ENCODE measurements at regions not wholly inside any gene's neighbourhood (a gene's known extent, or its start where the extent isn't known, plus 50 kb on each side); places are given as distances from the start of the nearest gene placed in this dataset.
"Not testable (repeated sequence)": the region's sequence is repeated elsewhere in the genome, so short reads cannot be mapped to it uniquely, and the experiment has no call there.

DNA sequence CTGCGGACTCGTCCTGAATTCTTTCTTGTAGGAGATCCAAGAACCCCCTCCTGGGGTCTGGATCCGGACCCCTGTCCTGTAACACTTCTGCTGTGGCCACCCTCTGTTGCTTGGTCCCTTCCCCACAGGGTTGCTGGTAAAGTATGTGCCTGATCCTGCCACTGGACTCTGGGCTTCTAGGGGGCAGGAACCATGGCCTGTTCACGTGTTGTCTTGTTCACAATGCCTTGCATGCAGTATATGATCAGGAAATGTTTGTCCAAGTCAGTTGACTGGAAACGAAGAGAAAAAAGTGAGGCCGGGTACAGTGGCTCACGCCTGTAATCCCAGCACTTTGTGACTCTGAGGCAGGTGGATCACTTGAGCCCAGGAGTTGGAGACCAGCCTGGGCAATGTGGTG, 139.3 kb upstream of the ALDH1B1 start:
- DNase-seq = no peak

DNA sequence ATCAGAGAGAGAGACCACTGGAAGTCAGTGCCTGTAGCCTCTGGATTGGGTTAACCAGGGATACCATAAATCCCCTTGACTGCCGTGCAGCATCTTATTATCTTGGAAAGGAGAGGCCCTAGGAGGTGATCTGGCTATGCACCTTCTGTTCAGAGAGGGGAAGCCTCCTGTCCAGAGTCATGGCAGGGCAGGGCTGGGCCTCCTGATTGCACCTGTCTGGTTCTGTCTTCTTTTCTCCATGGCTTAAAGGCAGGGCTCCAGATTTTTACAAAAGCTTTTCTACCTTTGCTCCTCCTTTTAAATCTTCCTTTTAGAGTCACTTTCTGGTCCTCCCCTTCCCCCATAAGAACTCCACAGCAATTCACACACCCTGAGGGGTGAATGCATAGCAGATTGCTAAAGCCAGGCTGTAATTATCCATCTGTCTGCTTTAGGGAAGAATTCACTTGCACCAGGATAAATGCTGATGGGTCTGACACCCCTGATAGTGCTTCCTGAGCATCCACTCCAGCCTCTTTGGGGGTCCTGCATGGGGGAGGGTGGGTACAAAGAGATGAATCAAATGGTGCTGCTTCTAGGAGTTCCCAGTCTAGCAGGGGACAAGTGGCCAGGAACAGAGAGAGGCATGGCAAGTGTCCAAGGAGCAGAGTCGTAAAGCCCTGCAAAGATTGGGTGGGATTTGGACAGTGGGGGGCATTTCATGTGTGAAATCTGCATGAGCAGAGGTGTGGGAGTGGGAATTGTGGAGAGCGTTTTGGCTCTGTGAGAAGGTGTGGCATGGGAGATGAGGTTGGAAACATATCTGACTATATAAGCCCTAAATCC, 141.3 kb upstream of the ALDH1B1 start:
- peak; percentile 24 for DNase-seq

DNA sequence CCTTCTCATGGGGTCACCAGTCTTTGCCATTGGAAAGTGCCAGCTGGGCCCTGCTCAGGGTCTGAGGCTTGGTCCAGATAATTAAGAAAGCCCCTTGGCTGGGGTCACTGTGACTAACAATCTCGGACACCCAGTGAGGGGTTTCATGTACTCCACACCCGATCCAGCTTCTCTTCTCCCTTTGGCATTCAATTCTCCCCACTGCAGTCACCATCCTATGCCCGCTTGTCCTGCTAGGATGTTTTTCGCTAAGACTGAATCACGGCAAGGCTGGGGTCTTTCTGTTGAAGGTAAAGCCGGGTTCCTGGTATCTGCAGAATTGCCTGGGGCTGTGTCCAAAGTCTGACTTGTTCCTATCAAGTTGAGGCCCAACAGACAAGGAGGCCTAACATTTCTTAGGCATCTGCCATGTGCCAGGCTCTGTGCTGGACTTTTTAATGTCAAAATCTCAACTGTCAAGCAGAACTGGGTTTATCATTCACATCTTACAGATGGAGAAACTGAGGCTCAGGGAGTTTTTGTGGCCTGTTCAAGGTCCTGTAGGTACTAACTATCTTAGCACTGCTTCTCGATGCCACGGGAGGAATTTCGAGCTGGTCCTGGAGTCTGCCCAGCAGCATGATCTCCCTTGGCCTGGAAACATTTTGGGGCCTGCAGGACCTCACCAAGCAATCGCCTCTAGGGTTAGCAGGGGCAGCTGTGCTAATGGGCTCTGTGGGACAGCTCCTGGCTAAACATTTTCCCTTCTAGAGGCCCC, 142.0 kb upstream of the ALDH1B1 start:
- DNase-seq = no peak

DNA sequence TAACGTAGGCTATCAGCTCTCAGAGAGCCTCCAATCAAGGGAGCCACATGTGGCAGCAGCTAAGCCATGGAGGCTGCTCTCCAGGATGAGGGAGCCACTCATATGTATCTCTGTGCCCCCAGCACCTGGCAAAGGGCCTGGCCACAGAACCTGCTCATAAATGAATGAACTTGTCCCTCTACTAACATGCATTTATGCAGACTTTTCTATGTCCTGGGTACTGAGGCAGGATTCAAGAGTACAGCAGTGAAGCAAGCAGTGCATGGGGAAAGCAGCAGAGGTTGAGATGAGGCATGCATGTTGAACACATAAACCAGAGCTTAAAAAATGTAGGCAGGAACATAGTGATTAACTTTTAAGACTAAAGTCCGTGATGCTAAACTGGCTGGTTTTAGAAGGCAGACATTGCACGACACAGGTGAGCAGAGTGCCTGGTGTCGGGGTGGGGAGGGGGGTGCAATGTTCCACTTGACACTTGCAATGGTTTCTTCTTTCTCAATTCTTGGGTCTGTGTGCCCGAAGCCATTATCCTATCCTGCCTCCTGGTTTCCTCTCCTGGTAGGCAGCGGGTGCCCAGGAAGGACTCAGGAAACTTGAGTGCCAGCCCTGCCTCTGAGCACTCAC, 142.8 kb upstream of the ALDH1B1 start:
- DNase-seq = no peak

DNA sequence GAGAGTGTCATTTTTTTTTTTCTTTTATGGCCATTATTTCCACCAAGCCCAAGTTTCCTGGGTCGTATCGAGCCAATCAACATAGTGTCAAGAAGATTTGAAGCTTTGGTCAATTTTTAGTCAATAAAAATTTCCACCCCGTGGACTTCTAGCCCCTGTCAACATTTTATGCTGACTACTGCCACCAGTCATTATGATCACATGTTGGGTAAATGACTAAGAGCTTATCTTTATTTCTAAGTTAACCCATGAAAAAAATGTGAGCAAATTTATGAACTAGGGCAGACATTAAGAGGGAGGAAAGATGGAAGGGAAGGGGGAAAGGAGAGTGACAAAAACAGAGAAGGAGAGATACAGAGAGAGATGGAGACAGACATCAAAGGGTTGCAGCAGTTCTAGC, 143.5 kb upstream of the ALDH1B1 start:
- DNase-seq = no peak

DNA sequence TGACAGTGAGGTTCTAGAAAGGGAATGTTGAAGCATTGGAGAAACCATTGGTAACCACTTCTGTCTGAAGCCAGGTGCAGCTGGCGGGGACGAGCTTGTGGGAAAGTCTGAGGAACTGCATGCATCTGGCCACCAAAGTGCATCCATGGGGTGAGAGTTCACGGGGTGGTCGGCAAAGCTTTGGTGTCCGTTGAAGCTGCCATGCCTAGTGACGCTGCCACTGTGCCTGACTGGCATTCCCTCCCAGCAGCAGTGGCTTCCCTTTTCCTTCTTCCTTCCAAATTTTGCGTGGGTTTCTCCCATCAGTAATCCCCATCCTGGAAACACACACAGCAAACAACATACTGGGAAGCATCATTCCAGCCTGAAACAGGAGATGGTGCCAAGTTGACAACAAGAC, 145.7 kb upstream of the ALDH1B1 start:
- no peak for DNase-seq

DNA sequence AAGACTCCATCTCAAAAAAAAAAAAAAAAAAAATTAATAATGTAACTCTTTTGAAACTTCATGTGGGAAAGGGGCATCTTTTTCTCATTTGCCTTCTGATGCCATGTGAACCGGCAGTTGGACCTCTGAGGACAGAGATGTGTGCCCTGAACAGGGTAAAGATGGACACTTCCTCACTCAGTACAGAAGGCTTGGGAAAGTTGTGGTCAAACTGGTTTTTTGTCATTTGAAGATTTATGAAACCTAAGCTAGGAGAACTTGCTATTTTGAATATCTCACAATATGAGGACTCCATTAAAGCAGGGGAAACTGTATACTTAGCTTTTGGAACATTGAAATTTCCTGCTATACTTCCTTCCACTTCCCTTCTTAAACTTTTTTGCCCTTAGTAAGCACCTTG, 147.5 kb upstream of the ALDH1B1 start:
- no peak for DNase-seq

DNA sequence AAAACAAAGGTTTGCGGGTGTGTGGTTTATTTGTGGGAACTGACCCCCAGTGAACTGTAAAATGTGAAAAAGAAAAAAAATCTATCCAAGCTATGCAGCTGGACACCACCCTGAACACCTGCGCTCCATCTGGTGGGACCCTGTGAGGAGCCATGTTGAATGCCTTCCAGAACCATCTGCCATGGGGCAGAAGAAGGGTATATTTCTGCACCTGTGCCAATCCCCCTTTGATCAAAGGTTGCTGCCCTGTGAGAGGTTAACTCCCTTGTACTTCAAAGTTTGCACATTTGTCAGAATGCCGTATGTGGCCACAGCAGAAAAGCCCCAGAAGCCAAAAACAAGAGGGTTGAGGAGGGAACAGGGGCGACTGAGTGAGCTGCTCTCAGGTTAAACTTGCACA, 148.5 kb upstream of the ALDH1B1 start:
- no peak for DNase-seq

DNA sequence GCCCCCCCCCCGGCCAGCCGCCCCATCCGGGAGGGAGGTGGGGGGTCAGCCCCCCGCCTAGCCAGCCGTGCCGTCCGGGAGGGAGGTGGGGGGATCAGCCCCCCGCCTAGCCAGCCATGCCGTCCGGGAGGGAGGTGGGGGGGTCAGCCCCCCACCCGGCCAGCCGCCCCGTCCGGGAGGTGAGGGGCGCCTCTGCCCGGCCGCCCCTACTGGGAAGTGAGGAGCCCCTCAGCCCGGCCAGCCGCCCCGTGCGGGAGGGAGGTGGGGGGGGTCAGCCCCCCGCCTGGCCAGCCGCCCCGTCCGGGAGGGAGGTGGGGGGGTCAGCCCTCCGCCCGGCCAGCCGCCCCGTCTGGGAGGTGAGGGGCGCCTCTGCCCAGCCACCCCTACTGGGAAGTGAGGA, 150.4 kb upstream of the ALDH1B1 start:
- DNase-seq = not testable (repeated sequence)

DNA sequence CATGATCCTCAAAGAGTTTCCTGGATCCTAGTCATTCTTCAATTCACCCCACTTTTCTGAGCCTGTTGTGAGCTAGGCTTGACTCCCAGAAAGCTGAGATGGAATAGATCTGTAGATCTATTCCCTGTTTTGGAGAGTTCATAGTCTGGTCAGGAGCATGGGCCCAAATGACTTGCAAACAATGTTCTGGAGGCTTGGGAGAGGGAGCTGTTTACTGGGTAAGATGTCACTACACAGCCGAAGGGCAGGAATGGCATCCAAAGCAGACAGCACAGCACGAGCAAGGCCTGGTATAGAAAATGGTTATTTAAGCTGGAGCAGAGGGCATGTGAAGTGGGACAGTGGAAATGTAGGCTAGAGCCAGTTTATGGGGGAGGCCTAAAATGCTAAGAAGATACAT, 152.5 kb upstream of the ALDH1B1 start:
- DNase-seq = no peak

DNA sequence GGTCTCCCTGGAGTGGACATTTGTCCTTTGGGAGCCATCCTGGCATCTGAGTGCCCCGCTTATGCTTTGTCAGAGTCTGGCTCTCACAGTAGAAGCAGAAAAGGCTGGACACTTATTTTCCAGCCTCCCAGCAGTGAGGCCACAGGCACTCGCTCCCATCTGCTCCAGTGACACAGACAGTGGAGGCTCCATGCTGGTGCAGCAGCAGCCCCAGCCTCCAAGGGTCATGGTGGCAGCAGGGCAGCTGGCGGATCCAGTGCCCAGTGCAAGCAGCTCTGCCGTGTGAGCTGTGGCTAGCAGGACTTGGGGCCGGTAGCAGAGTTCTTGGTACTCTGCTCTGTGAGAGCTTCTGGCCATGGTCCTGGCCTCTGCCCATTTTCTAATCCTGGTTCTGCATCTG, 157.3 kb upstream of the ALDH1B1 start:
- DNase-seq = no peak

DNA sequence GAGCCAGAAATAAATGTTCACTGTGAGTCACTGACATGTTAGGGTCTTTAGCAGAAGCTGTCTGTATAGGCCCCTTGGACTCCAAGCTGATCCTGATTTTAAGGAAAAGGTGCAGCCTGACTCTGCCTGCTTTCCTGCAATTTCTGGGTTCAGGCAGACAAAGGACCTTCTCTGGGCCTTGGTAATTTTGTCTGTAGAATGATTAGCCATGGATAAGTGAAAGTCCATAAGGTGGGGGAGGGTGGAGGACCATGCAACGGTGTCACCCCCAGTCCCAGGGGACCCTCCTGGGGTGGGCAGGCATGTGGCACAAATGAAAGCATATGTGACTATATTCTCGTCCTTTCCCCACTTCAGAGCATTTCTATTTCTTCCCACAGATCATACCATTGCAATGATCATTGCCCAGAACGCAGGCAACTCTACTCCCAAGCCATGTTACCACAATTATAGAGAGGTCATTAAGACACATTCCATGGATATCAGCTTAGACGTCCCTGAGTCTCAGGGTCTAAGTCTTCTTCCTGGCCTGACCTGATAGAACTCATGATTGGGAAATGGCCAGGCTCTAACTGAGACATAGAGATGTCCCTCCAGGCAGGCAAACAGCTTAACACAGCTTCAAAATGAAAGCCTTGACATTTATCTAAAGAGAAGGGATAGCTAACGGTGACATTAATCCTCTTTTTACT, 157.9 kb upstream of the ALDH1B1 start:
- DNase-seq = no peak

DNA sequence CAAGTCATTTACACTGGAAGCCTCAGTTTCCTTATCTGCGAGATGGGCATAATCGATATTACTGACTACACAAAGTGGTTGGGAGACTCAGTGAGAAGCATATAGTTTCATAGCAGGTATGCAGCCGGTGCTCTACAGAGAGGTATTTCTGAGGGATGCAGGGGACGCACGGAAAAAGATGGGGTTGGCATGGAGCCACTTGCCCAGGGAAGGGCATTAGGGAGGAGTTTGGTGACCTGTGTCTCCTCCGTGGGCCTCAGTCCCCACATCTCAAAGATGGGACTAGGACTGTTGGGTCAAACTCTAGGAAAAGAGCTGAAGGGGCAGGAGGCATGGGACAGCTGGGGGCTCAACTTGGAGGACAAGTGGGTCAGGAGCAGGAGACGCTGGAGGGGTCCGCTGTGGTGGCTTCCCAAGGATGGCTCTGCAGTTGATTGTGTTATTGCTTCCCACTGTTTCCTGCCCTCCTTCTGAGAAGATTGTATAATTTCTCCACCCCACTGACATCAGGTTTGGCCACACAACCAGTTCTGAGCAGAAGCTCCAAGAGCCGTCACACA, 158.6 kb upstream of the ALDH1B1 start:
- no peak for DNase-seq

DNA sequence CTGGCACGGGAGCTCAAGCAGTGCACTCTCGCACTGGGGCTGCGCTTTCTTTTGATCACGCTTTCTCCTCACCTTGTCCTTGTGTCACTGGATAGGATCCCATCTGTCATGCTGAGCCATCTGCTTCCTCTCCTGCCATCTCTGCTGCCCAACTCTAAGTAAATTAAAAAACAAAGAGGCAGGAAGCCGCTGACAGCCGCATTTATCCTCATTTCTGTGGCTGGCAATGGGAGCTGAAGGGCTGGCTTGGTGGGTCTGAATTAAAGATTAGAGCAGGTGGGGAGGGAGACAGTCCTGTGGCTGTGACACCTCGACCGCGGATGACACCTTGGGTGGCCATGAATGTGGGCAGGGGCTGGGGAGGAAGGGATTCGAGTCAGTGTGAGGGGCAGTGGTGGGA, 159.2 kb upstream of the ALDH1B1 start:
- peak; percentile 20 for DNase-seq

DNA sequence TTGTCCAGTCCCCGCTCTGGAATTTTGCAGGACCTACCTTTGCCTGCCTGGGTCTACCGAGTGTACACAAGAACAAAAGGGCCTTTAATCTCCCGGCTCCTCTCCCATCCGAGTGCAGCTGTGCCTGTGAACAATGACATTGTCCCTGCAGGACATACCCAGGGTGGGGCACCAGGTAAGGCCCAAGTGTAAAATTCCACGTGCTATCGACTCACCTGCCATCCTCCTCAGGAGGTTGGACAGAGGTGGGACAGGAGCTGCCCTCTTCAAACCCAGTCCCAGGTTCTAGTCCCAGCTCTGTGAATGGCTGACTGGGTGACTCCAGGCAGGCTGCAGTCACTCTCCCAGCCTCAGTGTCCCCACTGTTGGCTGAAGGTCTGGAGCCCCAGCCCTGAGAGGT, 159.6 kb upstream of the ALDH1B1 start:
- DNase-seq = no peak

DNA sequence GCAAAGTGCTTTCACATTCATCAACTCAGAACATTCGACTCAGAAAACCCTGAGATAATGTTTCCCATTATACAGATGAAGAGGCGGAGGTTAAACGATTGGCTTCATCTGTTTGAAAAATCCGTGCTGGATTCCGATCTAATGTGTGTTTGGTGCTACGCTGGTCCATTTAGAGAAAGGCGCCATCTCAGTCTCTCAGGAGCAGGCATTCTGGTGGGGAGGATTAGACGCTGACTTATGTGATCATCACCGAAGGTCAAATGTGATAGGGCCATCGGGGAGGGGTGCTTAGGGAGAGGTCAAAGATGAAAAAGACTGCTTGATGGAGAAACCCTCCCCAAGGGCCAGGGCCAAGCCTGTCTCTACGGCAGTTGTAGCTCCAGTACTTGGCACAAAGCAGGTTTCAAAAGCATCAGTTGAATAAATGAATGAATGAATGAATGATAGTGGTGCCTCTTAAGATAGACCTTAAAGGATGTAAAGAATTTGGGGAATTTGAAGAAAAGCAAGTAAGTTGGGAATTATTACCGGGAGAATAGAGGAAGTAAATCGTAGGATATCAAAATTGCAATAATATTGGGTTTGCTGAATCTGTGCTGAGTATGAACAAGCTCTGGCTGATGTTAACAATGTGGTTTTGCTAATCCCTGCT, 160.6 kb upstream of the SHB start:
- no peak for DNase-seq

DNA sequence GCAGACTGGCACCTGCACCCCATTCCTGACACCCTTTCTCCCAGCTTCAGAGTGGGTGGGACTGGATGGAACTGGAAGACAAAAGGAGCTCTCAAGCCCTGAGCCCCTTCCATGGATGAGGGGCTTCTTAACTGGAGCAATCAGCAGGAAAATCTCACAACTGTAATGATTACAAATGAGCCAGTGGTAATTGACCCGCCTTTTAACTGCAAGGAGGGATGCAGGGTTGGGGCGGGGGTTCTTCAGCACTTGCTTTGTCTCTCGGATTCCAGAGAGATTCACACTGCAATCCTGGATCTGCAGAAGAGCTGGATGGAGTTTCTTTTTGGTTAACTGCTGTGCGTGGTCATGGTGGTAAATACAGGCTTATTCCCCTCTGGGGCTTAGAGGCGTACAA, 160.1 kb upstream of the SHB start:
- no peak for DNase-seq

DNA sequence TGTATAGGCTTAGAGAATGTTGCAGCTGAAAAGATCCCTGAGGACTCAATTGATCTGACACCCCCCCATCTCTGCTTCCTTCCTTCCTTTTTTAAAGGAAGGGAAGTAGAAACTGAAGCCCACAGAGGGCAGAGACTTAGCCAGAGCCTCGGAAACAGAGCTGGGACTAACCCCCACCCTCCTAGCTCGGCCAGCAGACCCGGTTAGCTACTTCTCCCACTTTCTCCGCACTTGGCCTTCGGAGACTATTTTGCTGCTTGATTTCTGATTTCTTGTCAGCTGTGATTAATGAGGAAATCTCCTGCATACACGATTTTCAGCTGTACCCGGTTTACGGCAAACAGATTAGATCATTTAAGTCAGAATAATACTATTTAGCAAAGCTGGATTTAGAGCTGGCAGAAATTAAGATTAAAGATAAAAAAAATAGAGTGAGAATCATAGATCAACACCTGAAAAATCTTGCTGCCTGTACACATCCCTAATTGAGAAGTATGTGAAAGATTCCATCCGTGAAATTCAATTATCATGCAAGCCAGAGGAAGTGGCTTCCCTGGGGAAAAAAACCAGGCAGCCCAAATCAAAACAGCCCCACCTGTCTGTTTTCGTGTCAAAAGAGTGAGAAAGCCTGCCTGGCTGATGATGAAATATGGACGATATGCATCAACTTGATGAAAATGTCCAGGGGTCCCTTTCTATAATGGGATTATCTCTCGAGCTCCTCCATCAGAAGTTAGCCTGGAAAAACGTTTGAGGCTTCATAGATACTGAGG, 159.5 kb upstream of the SHB start:
- no peak for DNase-seq

DNA sequence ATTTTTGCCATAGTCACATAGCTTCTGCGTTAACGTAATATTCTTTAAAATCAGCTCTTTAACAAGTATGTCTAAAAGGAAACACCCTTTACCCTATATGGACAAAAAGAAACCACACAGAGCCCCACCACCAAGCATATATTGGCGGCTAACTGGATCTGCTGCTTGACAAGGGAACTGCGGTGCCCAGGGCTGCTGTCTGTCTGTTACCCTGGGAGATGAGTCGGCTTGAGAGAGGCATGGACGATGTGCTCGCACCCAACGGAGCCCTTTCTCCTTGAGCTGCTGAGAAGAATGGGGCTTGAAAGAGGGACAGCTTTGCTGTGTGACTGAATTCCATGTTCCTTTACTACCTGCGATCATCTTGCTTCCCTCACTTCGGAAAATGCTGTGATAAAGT, 158.6 kb upstream of the SHB start:
- DNase-seq = peak; percentile 61

DNA sequence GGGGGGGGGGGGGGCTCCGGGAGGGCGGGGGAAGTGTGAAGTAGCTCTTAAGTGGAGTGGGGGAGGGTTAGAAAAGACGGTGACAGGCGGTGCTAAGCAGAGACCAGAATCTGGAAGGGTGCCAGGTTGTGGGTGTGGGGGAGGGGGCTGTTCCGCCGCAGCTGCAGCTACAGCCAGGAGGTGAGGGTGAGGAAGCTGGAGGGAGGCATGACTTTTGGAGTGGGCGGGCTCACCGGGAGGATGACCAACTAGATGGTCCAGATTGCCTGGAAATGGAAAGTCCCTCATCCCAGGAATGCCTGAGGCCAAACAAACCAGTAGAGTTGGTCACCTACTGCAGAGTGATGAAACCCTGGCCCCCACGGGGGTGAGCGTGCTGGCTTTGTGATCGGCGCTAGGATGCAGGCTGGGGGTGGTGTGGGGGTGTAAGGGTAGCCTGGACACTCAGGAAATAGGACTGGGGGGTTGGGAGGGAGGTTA, 158.1 kb upstream of the SHB start:
- DNase-seq = peak; percentile 98

DNA sequence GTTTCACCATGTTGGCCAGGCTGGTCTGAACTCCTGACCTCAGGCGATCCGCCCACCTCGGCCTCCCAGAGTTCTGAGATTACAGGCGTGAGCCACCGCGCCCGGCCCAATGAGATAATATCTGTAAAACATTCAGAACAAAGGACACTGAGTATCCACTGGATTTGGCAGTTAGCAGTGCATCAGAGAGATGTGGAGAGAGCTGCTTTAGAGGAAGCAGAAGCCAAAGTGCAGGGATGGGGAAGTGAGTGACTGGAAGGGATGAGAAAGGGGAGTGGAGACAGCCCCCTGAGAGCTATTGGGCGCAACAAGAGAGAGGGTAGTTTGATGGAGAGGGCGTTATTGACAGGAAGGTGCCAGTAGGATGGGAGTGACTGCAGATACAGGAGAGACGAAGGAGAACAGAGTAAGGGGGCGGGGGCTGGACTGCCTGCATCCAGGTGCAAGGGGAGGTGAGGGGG, 157.5 kb upstream of the SHB start:
- DNase-seq = peak; percentile 95

DNA sequence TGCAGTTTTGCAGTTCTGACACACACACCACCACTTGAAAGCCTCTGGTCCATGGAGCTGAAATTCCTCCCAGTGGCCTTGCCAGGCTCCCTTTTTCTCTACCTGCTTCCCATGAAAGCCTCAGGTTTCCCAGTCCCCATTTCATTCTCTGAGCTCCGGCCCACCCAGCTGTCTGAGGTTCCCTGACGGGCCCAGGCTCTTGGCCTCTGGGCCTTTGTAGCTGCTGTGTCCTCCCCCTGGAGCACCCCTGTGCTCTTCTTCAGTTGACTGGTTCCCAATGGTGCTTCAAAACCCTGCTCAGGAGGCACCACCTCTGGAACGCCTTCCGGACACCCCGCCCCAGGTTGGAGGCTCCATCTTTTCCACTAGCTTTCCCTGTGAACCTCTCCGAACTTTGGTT, 155.9 kb upstream of the SHB start:
- DNase-seq = no peak
